KMS-11 (cell line): ENCODE measurements at regions not wholly inside any gene's neighbourhood (a gene's known extent, or its start where the extent isn't known, plus 50 kb on each side); places are given as distances from the start of the nearest gene placed in this dataset.

Experiments used
- H2AFZ ChIP-seq: fragments of 200-600 bp; sonication (generic); 2 replicates; pipeline ENCODE4 v1.6.1; 2016; ENCODE audit warnings: antibody characterized with exemption, mixed run types, low read depth
- H3K27ac ChIP-seq: fragments of 200-600 bp; sonication (generic); 2 replicates; pipeline ENCODE4 v1.6.1; 2016; ENCODE audit warnings: mild to moderate bottlenecking, mixed run types
- H3K27me3 ChIP-seq: fragments of 200-600 bp; sonication (generic); 2 replicates; pipeline ENCODE4 v1.6.1; 2017; ENCODE audit warnings: mild to moderate bottlenecking, low read depth, mixed run types, moderate library complexity; ENCODE audit not compliant: insufficient read depth
- H3K36me3 ChIP-seq: fragments of 200-600 bp; sonication (generic); 2 replicates; pipeline ENCODE4 v1.6.1; 2017; ENCODE audit warnings: mild to moderate bottlenecking, mixed run types; ENCODE audit not compliant: insufficient read depth
- H3K4me1 ChIP-seq: fragments of 200-600 bp; sonication (generic); 2 replicates; pipeline ENCODE4 v1.6.1; 2016; ENCODE audit warnings: mild to moderate bottlenecking, low read depth, mixed run types; ENCODE audit not compliant: poor library complexity, severe bottlenecking
- H3K4me2 ChIP-seq: fragments of 200-600 bp; sonication (generic); 2 replicates; pipeline ENCODE4 v1.7.0; 2016; ENCODE audit warnings: mild to moderate bottlenecking, mixed run types
- H3K4me3 ChIP-seq: fragments of 200-600 bp; sonication (generic); IDR thresholded peaks from 2 replicates; pipeline ENCODE4 v1.6.1; 2017; ENCODE audit warnings: low read depth, low read length, mixed read lengths; ENCODE audit not compliant: insufficient read depth
- H3K79me2 ChIP-seq: fragments of 200-600 bp; sonication (generic); 2 replicates; pipeline ENCODE4 v1.6.1; 2016; ENCODE audit warnings: low read depth, mixed run types; ENCODE audit not compliant: insufficient read depth
- H3K9ac ChIP-seq: fragments of 200-600 bp; sonication (generic); 2 replicates; pipeline ENCODE4 v1.6.1; 2016; ENCODE audit warnings: mild to moderate bottlenecking, mixed run types
- H4K20me1 ChIP-seq: fragments of 200-600 bp; sonication (generic); 2 replicates; pipeline ENCODE4 v1.6.1; 2016; ENCODE audit warnings: mild to moderate bottlenecking, mixed run types; ENCODE audit not compliant: insufficient read depth
- CTCF ChIP-seq: fragments of 200-600 bp; sonication (generic); conservative IDR thresholded peaks from 2 replicates; pipeline ENCODE4 v1.6.1; 2017; ENCODE audit warnings: low read depth, mild to moderate bottlenecking, antibody characterized with exemption, low read length, moderate library complexity, mixed read lengths

GRCh38 chr2:83584672-83585071, 874.4 kb downstream of the SUCLG1 start:
- H3K4me2 ChIP-seq = no peak overlapping the region
- H3K79me2 ChIP-seq = no peaks in the 10 kb centered on the region
- no peak overlapping the region for H3K27ac ChIP-seq
- no peak overlapping the region for H3K9ac ChIP-seq
- H2AFZ ChIP-seq = no peak overlapping the region
- no peaks in the 10 kb centered on the region for H4K20me1 ChIP-seq
- no peaks in the 10 kb centered on the region for H3K36me3 ChIP-seq
- no peaks in the 10 kb centered on the region for H3K27me3 ChIP-seq
- H3K4me1 ChIP-seq = no peaks in the 10 kb centered on the region
- no peak for TF ChIP-seq CTCF
- no peak overlapping the region for H3K4me3 ChIP-seq

GRCh38 chr2:83582589-83582988, 876.5 kb downstream of the SUCLG1 start:
- Histone ChIP-seq H2AFZ (no peak overlapping the region), H3K27ac (no peak overlapping the region), H3K36me3 (no peaks in the 10 kb centered on the region), H3K4me3 (no peak overlapping the region), H3K4me1 (no peaks in the 10 kb centered on the region), H3K27me3 (no peaks in the 10 kb centered on the region), H4K20me1 (no peaks in the 10 kb centered on the region), H3K9ac (no peak overlapping the region), H3K79me2 (no peaks in the 10 kb centered on the region), H3K4me2 (no peak overlapping the region)
- TF ChIP-seq CTCF = no peak

- Histone ChIP-seq H3K27ac (no peak overlapping the region), H3K36me3 (no peaks in the 10 kb centered on the region), H3K4me2 (no peak overlapping the region), H3K27me3 (no peaks in the 10 kb centered on the region), H3K9ac (no peak overlapping the region), H4K20me1 (no peaks in the 10 kb centered on the region), H3K4me1 (no peaks in the 10 kb centered on the region), H3K79me2 (no peaks in the 10 kb centered on the region), H2AFZ (no peak overlapping the region), H3K4me3 (no peak overlapping the region)
- no peak for TF ChIP-seq CTCF
Observed at GRCh38 chr2:83579507-83579906, 879.6 kb downstream of the SUCLG1 start.

- no peaks in the 10 kb centered on the region for H4K20me1 ChIP-seq
- H3K4me3 ChIP-seq = no peak overlapping the region
- no peak for TF ChIP-seq CTCF
- no peaks in the 10 kb centered on the region for H3K27me3 ChIP-seq
- H2AFZ ChIP-seq = no peak overlapping the region
- no peaks in the 10 kb centered on the region for H3K36me3 ChIP-seq
- H3K4me1 ChIP-seq = no peaks in the 10 kb centered on the region
- no peak overlapping the region for H3K9ac ChIP-seq
- no peaks in the 10 kb centered on the region for H3K79me2 ChIP-seq
- no peak overlapping the region for H3K27ac ChIP-seq
- no peak overlapping the region for H3K4me2 ChIP-seq
Observed at GRCh38 chr2:83578405-83578804, 880.7 kb downstream of the SUCLG1 start.

GRCh38 chr2:83574614-83575013, 884.5 kb downstream of the SUCLG1 start:
- no peak overlapping the region for H3K4me3 ChIP-seq
- no peaks in the 10 kb centered on the region for H3K36me3 ChIP-seq
- H3K27me3 ChIP-seq = no peaks in the 10 kb centered on the region
- H3K79me2 ChIP-seq = no peaks in the 10 kb centered on the region
- no peak overlapping the region for H3K9ac ChIP-seq
- H2AFZ ChIP-seq = no peak overlapping the region
- H4K20me1 ChIP-seq = no peaks in the 10 kb centered on the region
- no peaks in the 10 kb centered on the region for H3K4me1 ChIP-seq
- TF ChIP-seq CTCF = no peak
- no peak overlapping the region for H3K4me2 ChIP-seq
- H3K27ac ChIP-seq = no peak overlapping the region
